HG03571 (cell line): ENCODE measurements at regions not wholly inside any gene's neighbourhood (a gene's known extent, or its start where the extent isn't known, plus 50 kb on each side); places are given as distances from the start of the nearest gene placed in this dataset.

ENCODE experiments used
- ATAC-seq: cut with Tn5 transposase; IDR thresholded peaks from one replicate; pipeline ENCODE4 v1.9.1; 2021; ENCODE audit not compliant: unreplicated experiment

DNA sequence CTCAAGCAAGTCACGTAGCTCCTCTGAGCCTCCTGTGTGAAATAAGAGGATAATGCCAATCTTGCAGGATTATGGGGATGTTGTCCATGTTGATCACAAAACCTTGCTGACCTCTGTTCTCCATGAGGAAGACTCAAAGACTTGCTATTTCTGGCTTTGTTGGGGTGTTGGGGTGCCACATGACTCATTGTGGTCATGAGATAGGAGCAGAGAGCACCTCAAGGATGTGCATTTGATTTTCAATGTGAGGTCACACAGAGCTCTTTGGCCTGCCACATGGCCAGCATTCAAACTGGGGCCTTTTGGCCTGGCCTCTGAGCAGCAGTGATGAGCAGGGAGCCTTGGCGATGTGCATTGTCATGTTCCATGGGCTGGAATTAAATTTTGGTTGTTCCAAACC is 380.3 kb downstream of the GADD45G start:
- no peak for ATAC-seq

DNA sequence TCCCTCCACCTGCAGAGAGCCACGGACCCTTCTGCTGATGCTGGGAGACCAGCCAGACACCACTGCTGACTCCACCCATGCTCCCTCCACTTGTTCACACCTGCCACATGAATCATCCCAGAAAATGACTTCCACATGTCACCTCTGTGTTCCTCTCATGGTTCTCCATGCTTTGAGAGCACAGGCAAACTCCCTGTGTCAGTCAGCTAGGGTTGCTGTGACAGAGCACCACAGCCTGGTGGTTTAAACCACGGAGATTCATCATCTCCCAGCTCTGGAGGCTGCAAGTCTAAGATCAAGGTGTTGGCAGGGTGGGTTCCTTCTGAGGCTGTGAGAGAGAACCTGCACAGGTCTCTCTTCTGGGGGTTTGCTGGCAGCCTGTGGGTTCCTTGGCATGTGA is 381.4 kb downstream of the GADD45G start:
- ATAC-seq: no peak

DNA sequence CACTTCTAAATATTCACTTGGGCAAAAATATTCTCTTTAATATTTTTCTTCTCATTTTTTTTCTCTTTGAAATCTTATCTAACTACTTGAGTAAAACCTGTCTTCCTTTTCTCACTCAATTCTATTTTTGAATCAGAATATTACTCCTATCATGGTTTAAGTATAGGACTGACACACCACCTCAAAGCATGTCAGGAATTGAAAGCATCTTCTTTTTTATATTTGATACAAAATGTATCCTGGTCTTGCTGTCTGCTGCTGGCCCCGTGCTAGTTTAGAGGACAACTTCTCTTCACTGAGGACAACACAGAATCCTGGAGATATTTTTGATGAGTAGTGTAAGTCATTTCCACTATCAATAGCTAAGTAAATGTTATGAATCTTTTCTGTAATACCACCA is 383.6 kb downstream of the GADD45G start:
- no peak for ATAC-seq

DNA sequence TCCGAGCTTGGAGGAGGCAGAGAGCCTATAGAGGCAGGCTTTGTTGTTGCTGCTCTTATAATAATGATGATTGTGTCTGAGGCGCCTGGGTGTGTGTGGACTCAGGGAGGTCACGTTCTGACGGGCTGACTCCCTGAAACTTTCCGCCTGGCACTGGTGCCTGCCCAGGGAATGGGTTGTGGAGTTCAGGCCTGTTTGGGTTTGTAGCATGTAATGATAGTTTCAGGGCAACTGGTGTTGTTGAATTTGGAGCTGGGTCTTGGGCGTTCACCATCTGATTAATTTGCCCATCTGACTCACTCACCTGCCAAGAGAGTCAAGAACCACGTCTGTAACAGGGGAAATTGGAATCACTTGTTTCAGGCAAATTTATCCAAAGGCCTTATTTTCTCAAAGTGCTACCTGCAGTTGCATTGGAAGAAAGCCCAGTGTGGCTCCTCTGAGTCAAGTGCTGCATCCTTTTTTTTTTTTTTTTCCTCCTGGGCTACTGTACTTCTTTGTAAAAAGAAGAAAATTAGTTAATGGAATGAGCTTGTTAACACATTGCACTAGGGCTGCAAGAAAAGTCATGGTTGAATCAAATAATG is 386.5 kb downstream of the GADD45G start:
- ATAC-seq: no peak

DNA sequence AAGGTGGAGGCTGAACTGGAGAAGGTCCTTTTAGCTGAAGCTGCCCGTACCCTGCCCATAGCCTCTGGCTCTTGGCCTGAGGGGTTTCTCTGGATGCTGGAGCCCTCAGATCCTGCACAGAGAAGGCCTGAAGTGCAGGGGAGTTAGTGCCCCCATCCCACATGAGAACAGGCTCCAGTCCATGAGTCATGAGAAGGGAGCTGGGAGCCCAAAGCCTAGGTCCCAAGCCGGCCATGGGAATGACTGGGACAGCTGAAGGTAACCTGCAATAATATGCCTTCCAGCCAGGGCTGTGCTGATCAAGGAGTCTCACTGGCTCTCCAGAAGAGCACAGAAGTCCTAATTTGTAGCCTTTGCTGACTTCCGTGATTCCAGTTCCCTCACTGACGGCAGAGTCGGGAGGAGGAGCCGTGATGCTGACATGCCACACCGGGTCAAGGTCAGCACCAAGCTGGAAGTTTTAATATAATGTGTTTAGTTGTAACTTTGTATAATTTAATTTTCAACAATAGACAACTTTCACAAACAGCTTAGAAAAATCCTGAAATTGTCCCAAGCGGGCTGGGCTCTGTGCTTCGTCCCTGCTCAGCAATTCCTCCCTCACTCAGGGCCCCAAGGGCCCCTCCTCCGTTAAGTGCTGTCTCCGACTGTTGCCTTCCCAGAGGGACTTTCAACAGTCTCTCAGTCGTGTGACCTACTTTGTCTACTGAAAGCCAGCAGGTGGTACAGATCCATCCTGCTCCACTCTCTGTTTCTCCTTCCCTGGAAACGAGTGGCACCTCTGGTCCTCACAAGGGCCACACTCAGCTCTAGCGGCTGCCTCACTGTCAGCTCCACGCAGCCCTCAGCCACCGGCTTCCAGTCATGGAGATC is 387.8 kb downstream of the GADD45G start:
- ATAC-seq: no peak

DNA sequence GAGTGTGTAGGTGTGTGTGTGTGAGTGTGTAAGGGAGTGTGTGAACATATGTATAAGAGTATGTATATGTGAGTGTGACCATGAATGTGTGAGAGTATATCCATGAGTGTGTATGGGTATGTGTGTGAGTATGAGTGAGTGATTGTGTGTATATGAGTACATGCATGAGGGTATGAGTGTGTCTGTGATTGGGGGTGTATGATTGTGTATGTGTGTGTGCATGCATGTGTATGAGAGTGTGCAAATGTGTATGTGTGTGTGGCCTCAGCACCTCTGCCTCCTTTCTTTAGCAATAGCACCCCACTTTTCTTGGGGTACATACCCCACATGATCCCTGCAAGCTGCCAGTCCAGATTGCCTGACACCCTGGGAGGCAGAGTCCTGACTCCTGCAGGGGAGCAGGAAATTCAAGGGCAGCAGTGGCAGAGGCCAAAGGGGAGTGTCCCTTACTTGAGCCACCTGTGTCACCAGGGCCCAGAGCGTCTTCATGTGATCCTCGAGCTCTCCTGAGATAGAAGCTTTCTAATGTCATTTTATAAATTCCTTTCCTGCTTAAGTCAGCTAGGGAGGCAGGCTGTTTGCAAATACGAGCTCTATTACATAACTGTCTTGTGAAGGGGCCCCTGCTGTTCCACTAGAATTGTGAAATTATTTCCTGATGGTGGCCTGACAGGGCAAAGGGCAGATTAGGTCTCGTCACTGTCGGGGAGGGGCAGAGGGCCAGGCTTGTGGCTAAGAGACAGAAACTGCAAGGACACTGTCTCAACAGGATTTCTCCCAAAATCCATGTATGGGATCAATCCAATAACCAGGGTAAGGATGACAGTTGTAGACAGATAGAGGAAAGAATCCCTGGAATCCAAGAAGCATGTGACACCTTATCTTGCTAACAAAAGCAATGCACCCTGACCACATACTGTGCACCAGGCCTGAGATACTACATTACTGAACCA is 389.1 kb downstream of the GADD45G start:
- no peak for ATAC-seq

DNA sequence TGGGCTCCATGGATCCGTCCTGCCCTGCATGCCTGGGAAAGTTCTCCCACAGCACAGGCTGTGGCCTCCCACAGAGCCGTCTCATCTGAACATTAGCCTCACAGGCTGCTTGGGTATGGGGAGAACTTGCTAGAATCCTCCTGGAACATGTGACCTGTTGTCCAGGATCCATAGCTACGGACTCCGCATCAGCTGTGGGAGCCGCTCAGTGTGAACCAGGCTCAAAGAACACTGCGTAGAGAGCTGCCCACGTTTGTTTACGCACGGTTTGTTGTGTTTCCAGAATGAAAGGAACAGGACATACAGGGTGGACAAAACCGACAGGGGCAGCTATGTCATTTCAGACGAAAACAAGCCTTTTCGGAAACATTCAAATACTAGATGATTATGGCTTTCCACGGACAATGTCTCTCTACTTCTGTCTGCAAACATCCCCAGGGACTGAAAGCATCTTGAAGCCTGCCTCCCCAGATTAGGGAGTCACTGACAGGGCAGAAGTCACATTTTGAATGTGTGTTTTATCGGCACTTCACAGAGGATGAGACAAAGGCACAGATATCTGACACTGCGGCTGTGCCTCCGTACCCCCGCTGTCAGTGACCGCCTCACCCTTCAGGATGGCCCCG is 390.3 kb downstream of the GADD45G start:
- no peak for ATAC-seq

DNA sequence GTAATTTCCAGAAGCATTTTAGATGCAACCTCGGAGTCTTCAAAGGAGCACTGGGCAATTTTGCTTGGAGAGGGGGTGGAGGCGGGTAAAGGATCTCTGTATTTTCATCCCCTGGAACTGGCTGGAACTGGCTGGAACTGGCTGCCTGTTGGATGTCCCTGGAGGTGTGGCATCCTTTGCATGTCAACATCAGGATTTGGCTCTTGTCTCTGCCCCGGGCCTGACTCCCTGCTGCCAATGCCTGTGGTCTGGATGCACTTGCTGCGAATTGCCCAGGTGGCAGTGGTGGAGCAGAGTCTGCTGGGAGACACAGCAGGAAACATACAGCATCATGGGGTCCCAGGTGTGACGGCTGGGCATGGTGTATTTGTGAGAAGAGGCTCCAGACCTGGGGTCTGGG is 391.3 kb downstream of the GADD45G start:
- ATAC-seq: no peak

DNA sequence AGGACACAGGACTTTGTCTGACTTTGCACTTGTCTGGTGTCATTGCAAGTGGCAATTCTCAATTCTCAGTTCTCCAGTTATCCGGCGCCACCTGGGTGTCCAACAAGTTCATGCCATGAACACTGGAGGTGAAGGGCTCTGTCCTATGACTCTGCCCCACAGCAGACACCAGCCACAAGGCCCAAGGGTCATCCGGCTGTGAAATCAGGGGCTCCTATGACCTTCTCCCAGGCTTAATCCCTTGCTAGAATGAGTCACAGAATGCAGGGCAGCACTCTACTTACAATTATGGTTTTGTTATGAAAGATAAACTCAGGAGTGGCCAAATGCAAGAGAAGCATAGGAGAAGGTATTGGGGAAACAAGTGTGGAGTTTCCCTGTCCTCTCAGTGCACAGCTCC is 392.0 kb downstream of the GADD45G start:
- ATAC-seq: no peak

DNA sequence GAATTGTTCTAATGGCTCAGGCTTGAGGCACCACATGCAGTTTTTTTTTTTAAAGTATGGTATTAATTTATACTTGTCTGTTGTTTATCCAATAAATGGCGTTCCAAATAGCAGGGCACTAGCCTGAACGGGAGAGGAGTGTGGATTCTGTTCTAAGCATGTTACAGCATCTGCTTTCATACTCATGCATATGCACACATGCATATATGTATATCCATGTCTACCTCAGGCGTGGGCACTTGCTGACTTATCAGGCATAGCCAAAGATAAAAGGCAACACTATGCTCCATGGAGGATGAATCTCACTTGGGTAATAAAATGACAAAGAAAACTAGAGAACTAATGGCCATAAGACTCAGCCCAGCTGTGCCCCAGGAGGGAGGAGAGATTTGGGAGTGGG is 393.8 kb downstream of the GADD45G start:
- no peak for ATAC-seq

DNA sequence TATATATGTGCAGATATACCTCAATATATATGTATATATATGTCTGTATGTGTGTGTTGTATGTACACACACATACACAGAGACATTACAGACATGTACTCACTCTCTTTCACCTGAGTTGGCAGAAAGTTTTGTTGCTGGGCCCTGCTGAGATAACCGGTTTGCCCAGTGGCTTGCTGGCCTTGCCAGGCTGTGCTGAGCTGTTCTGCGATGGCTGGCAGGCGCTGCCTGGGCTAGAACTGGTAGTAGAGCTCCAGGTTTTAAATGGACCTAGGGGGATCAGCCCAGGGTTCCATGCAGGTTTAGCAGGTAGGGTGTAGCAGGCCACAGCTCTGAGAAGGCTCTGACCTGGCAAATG is 394.3 kb downstream of the GADD45G start:
- no peak for ATAC-seq

DNA sequence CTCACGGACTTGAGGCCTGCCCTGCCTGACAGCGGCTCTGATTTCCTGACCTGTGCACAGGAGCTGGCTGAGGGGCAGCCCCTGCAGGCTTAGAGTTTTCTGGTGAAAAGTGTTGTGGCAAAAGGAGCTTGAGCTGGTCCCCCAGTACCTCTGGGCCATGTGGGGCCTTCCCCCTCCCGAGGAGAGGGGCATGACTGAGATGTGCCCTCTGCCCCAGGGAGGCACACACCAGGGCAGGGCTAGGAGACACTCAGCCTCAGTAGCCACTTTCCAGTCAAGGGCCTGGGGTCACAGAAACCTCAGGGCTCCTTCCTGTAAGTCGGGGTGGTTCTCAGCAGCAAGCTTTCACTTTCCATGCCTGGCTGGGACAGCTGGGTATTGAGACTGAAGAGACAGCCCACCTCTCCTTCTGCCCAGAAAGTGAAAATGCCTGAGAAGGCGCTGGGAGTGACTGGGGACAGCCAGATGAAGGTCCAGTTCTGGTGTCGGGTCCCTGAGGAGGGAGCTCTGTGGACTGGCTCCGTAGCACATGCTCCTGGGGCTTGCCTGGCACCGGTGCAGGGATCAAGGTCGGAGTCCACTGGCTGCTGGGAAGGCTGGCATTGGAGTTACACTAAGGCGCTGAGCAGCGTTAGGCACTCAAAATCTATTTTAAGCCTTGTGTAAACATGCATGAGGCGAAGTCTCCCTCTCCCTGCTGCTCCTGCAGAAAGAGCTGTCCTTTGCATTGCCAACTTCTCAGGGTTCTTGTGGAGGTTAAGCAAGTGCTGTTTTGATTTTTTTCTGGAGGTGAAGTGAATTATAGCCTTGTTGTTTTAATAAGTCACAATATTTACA is 394.9 kb downstream of the GADD45G start:
- ATAC-seq: peak; percentile 95

DNA sequence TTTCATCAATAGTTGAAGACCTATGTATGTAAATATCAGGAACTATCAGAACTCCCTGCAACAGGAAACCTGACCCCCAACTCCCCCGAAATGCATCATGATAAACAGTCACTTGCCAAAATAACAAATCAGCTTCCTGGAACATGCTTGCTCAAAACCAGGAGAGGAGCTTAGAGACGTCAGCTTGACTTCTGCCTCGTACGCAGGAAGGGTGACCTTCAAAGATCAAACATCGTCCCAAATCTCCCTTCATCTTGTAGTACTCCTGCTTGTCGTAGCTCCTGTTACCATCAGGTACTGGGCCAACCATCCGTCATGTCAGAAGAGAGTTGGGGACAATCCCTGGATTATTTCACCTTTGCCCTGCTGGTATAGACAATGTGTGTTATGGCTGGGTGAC is 396.1 kb downstream of the GADD45G start:
- ATAC-seq: no peak

DNA sequence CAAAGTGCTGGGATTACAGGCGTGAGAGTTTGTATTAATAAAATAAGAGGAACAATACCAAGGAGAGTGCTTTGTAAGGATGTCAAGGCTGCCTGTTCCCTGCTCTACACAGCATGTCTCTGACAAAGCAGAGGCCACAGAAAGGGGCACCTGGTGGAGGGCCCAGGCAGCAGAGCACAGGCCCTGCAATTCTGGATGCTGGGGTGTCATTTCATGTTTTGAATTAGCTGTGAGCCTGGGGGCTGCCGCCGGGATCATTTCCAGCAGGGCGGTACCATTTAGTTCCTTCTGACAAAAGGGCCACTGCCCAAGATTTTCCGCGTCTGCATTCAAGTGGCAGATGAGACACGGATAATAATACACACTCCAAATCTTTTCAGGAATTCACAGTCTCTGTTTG is 396.9 kb downstream of the GADD45G start:
- ATAC-seq: no peak

DNA sequence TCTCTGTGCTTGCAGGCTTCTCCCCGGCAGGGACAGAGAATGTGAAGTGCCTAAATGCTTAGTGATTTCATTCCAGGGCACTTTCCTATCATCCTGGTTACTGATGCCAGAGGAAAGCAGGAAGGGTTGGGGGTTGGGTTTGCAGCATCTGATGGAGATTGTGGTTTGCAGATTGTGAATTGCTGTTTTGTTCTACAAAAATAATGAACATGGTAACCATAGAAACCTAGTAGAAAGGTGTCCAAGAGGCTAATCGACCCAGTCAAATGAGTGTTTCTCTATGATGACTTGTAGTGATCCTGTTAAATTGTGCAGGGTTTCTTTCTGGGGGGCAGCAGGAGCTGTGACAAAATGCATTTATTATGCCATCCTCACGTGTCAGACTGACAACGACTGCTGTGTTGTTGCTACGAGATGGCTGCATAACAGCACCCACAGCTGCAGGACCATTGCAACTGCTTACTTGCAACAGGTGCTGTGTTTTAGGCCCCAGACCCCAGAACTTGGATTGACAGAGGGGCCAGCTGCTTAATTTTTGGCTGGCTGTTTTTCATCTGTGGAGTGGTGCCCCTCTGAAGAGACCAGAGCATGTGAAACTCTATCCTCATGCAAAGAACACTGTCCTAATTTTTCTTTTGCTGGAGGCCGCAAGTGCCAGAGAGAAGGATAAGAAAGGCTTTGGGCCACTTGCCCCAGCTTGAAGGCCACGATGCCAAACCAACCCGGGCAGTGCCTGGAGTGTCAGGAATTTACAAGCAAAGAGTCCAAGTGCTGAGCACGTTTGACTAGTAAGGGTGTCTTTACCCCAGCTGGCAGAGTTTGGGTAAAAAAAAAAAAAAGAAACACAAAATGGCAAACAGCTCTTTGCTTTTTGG is 397.8 kb downstream of the GADD45G start:
- no peak for ATAC-seq

DNA sequence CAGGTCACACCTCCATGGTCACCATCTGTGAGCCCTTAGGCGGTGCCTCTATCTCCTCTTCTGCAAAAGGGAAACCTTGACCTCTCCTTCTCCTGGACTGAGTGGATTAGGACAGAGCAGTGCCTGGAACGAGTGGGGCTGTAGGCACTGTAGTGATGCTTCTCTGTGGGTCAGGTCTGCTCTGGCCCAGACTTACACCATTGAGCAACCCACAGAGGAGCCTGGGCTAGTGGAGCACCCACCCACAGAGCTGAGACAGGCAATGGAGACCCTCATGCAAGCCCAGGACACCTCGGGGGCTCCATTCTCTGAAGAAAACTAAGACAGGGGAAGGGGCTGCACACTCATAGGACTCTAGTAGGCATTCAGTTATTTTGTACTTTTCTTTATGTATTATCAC is 400.6 kb downstream of the GADD45G start:
- ATAC-seq: no peak

DNA sequence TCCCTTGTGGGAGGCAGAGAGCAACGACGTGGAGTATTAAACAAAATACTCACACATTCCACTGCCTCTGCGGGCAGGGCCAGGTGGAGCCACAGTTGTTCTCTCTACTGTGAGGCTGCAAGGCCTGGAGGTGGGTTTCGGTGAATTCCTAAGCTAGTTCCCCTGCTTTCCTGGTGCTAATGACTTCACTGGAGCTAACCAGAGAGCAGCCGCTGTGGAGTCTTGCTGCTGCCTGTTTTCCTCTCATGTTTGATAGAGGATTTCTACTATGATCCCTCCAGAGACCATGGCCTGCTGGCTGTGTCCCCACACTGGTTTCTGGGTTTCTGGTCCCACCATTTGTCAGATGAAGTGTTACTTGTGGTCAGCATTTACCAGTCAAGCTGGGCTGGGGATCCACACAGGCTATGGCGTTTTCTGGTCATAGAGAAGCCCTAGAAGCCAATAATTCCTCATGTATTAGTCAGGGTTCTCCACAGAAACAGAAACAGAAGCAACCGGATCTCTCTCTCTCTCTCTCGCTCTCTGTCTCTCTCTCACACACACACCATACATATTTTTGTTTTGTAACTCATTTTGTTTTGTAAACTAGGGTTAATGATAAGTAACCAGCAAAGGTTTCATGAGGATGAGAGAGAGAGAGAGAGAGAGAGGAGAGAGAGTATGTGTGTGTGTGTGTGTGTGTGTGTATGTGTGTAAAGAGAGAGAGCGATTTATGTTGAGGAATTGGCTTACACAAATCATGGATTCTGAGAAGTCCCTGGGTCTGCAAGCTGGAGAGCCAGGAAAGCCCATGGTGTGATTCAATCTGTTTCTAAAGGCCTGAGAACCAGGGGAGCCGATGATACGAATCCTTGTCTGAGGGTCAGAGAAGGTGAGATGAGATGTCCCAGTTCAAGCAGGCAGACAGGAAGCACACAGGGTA is 403.0 kb downstream of the GADD45G start:
- ATAC-seq: no peak

DNA sequence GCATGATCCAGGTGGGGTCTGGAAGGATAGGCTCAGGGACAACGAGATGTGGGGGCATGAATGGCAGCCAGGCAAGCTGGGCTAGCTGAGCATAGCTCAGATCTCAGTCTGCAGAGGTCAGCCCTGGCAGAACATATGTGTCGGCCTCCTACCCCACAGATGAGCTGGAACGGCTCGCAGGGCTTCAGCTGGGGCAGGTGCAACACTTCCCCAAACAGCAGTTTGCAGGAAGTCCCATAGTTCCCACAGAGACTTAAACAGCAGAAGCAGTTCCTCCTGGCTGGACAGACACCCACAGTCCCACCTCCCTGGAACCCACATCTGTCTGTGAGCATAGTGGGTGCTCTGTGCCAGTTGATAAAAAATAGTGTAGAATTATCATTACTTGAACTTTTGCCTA is 404.6 kb downstream of the GADD45G start:
- ATAC-seq: no peak
